GM06990 (cell line): ENCODE measurements at regions not wholly inside any gene's neighbourhood (a gene's known extent, or its start where the extent isn't known, plus 50 kb on each side); places are given as distances from the start of the nearest gene placed in this dataset.

Experiments
- DNase-seq: peaks from one replicate; pipeline ENCODE4 v3.0.0-alpha.2; 2011; ENCODE audit not compliant: insufficient read length; ENCODE audit errors: extremely low read depth
- H3K27me3 ChIP-seq: replicated peaks from 2 replicates; pipeline ENCODE4 v1.6.0; 2011; ENCODE audit warnings: low read length; ENCODE audit not compliant: control insufficient read depth, insufficient read depth
- H3K36me3 ChIP-seq: 2 replicates; pipeline ENCODE4 v1.5.1; 2011; ENCODE audit warnings: low read length; ENCODE audit not compliant: control insufficient read depth, insufficient read depth
- H3K4me3 ChIP-seq: replicated peaks from 2 replicates; pipeline ENCODE4 v1.5.1; 2011; ENCODE audit warnings: low read depth, mild to moderate bottlenecking, control low read depth, low read length
- CTCF ChIP-seq: IDR thresholded peaks from 2 replicates; pipeline ENCODE4 v1.5.1; 2011; ENCODE audit warnings: low read length, control low read depth, mild to moderate bottlenecking, inconsistent platforms; ENCODE audit not compliant: insufficient read depth, poor library complexity, severe bottlenecking

GRCh38 chr6:126905917-126906316 lies 212.6 kb upstream of the RSPO3 start:
- no peaks in the 10 kb centered on the region for H3K27me3 ChIP-seq

GRCh38 chr6:126907312-126907711 lies 211.2 kb upstream of the RSPO3 start:
- H3K4me3 ChIP-seq, result no peak overlapping the region
- no peak for TF ChIP-seq CTCF
- no peak for DNase-seq
- H3K27me3 ChIP-seq, result no peaks in the 10 kb centered on the region
- H3K36me3 ChIP-seq, result no peaks in the 10 kb centered on the region

More at GRCh38 chr6:126905917-126906316, 212.6 kb upstream of the RSPO3 start:
- DNase-seq, result no peak
- TF ChIP-seq CTCF, result no peak
- Histone ChIP-seq H3K4me3 (no peak overlapping the region), H3K36me3 (no peaks in the 10 kb centered on the region)

- TF ChIP-seq CTCF, result no peak
- DNase-seq, result no peak
- no peak overlapping the region for H3K4me3 ChIP-seq
- no peaks in the 10 kb centered on the region for H3K36me3 ChIP-seq
- no peaks in the 10 kb centered on the region for H3K27me3 ChIP-seq
These were observed 210.5 kb upstream of the RSPO3 start for GRCh38 chr6:126907996-126908395.

GRCh38 chr6:126909493-126909892 lies 209.0 kb upstream of the RSPO3 start:
- no peak for DNase-seq
- H3K4me3 ChIP-seq, result no peak overlapping the region
- H3K27me3 ChIP-seq, result no peaks in the 10 kb centered on the region
- no peaks in the 10 kb centered on the region for H3K36me3 ChIP-seq
- TF ChIP-seq CTCF, result no peak

GRCh38 chr6:126913651-126914050 lies 204.8 kb upstream of the RSPO3 start:
- TF ChIP-seq CTCF, result no peak
- no peak for DNase-seq
- H3K27me3 ChIP-seq, result no peaks in the 10 kb centered on the region

GRCh38 chr6:126914172-126914571 lies 204.3 kb upstream of the RSPO3 start:
- no peaks in the 10 kb centered on the region for H3K36me3 ChIP-seq
- no peak overlapping the region for H3K4me3 ChIP-seq
- TF ChIP-seq CTCF, result no peak
- no peak for DNase-seq
- H3K27me3 ChIP-seq, result no peaks in the 10 kb centered on the region

More at GRCh38 chr6:126913651-126914050, 204.8 kb upstream of the RSPO3 start:
- Histone ChIP-seq H3K36me3 (no peaks in the 10 kb centered on the region), H3K4me3 (no peak overlapping the region)
